SK-N-SH (cell line): ENCODE measurements at regions not wholly inside any gene's neighbourhood (a gene's known extent, or its start where the extent isn't known, plus 50 kb on each side); places are given as distances from the start of the nearest gene placed in this dataset.

Source experiments
- ELF1 ChIP-seq: IDR thresholded peaks from 2 replicates; pipeline ENCODE4 v1.4.0; 2012
- IRF3 ChIP-seq: fragments of 150-350 bp; IDR thresholded peaks from 2 replicates; pipeline ENCODE4 v1.6.1; 2016; ENCODE audit warnings: mild to moderate bottlenecking, low read depth, low read length
- TF ChIP-seq, protein P1 (sequence below): IDR thresholded peaks from 2 replicates; pipeline ENCODE4 v1.4.0; 2012; ENCODE audit warnings: low read depth
- TF ChIP-seq, protein P2 (sequence below): fragments of 200-600 bp; sonication (generic); IDR thresholded peaks from 2 replicates; pipeline ENCODE4 v1.6.1; 2017; ENCODE audit warnings: antibody characterized with exemption, mild to moderate bottlenecking, moderate library complexity
- TF ChIP-seq, protein P3 (sequence below): IDR thresholded peaks from 2 replicates; pipeline ENCODE4 v1.6.1; 2012; ENCODE audit warnings: mild to moderate bottlenecking, low read depth, low read length, moderate library complexity

DNA sequence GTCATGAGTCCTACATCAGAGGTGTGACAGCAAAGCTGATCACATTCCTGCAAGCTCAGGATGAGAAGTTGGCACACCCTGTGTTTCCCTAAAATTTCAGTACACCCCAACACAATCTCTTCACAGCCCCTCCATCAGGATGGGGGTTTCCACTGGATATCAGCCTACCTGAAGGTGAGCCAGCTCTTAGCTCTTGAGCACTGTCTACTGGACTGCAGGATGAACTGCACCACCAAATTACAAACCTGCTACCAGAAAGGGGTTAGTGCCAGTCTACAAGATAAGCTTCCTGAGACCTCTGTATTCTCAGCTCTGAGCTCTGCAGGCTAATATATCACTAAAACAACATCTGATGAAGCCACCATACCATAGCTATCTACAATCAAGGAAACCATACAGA lies 1616.2 kb upstream of the SPRY2 start:
- TF ChIP-seq, protein P1, sequence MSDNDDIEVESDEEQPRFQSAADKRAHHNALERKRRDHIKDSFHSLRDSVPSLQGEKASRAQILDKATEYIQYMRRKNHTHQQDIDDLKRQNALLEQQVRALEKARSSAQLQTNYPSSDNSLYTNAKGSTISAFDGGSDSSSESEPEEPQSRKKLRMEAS: no peak
- TF ChIP-seq, protein P2, sequence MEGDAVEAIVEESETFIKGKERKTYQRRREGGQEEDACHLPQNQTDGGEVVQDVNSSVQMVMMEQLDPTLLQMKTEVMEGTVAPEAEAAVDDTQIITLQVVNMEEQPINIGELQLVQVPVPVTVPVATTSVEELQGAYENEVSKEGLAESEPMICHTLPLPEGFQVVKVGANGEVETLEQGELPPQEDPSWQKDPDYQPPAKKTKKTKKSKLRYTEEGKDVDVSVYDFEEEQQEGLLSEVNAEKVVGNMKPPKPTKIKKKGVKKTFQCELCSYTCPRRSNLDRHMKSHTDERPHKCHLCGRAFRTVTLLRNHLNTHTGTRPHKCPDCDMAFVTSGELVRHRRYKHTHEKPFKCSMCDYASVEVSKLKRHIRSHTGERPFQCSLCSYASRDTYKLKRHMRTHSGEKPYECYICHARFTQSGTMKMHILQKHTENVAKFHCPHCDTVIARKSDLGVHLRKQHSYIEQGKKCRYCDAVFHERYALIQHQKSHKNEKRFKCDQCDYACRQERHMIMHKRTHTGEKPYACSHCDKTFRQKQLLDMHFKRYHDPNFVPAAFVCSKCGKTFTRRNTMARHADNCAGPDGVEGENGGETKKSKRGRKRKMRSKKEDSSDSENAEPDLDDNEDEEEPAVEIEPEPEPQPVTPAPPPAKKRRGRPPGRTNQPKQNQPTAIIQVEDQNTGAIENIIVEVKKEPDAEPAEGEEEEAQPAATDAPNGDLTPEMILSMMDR: peak; percentile 11; the same call in 1 of the 2 replicates
- TF ChIP-seq, protein P3, sequence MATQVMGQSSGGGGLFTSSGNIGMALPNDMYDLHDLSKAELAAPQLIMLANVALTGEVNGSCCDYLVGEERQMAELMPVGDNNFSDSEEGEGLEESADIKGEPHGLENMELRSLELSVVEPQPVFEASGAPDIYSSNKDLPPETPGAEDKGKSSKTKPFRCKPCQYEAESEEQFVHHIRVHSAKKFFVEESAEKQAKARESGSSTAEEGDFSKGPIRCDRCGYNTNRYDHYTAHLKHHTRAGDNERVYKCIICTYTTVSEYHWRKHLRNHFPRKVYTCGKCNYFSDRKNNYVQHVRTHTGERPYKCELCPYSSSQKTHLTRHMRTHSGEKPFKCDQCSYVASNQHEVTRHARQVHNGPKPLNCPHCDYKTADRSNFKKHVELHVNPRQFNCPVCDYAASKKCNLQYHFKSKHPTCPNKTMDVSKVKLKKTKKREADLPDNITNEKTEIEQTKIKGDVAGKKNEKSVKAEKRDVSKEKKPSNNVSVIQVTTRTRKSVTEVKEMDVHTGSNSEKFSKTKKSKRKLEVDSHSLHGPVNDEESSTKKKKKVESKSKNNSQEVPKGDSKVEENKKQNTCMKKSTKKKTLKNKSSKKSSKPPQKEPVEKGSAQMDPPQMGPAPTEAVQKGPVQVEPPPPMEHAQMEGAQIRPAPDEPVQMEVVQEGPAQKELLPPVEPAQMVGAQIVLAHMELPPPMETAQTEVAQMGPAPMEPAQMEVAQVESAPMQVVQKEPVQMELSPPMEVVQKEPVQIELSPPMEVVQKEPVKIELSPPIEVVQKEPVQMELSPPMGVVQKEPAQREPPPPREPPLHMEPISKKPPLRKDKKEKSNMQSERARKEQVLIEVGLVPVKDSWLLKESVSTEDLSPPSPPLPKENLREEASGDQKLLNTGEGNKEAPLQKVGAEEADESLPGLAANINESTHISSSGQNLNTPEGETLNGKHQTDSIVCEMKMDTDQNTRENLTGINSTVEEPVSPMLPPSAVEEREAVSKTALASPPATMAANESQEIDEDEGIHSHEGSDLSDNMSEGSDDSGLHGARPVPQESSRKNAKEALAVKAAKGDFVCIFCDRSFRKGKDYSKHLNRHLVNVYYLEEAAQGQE: no peak
- TF ChIP-seq IRF3 (no peak), ELF1 (no peak)
